GM21367 (cell line): ENCODE measurements at regions not wholly inside any gene's neighbourhood (a gene's known extent, or its start where the extent isn't known, plus 50 kb on each side); places are given as distances from the start of the nearest gene placed in this dataset.
"Not testable (repeated sequence)": the region's sequence is repeated elsewhere in the genome, so short reads cannot be mapped to it uniquely, and the experiment has no call there.

ENCODE experiments used
- ATAC-seq: cut with Tn5 transposase; IDR thresholded peaks from one replicate; pipeline ENCODE4 v1.9.1; 2021; ENCODE audit not compliant: unreplicated experiment

- ATAC-seq: no peak
These were observed 192.4 kb downstream of the SEC14L1 start for GRCh38 chr17:77332981-77333685.

GRCh38 chr17:77337150-77337549 is 196.4 kb downstream of the SEC14L1 start:
- ATAC-seq: no peak

- no peak for ATAC-seq
These were observed 200.3 kb downstream of the SEC14L1 start for GRCh38 chr17:77341069-77341541.

- ATAC-seq: not testable (repeated sequence)
These were observed 201.9 kb downstream of the SEC14L1 start for GRCh38 chr17:77342656-77342990.

- no peak for ATAC-seq
These were observed 202.4 kb downstream of the SEC14L1 start for GRCh38 chr17:77343031-77343800.

GRCh38 chr17:77344038-77344437 is 203.3 kb downstream of the SEC14L1 start:
- no peak for ATAC-seq

- no peak for ATAC-seq
These were observed 204.6 kb downstream of the SEC14L1 start for GRCh38 chr17:77345260-77345910.

- no peak for ATAC-seq
These were observed 206.0 kb downstream of the SEC14L1 start for GRCh38 chr17:77346765-77347164.

GRCh38 chr17:77347544-77347943 is 206.8 kb downstream of the SEC14L1 start:
- ATAC-seq: no peak

- no peak for ATAC-seq
These were observed 209.4 kb downstream of the SEC14L1 start for GRCh38 chr17:77349976-77350830.

- ATAC-seq: no peak
These were observed 211.7 kb downstream of the SEC14L1 start for GRCh38 chr17:77352441-77352840.

GRCh38 chr17:77352996-77353395 is 212.2 kb downstream of the SEC14L1 start:
- ATAC-seq: no peak

GRCh38 chr17:77353684-77354419 is 213.1 kb downstream of the SEC14L1 start:
- ATAC-seq: no peak

- no peak for ATAC-seq
These were observed 213.6 kb downstream of the SEC14L1 start for GRCh38 chr17:77354420-77354669.

GRCh38 chr17:77354670-77355455 is 214.1 kb downstream of the SEC14L1 start:
- no peak for ATAC-seq

- no peak for ATAC-seq
These were observed 215.4 kb downstream of the SEC14L1 start for GRCh38 chr17:77356109-77356689.

GRCh38 chr17:77356690-77357201 is 216.0 kb downstream of the SEC14L1 start:
- ATAC-seq: no peak

- no peak for ATAC-seq
These were observed 218.0 kb downstream of the SEC14L1 start for GRCh38 chr17:77358801-77359200.

- no peak for ATAC-seq
These were observed 218.5 kb downstream of the SEC14L1 start for GRCh38 chr17:77359236-77359635.
